ENCODE measurements at regions not wholly inside any gene's neighbourhood (a gene's known extent, or its start where the extent isn't known, plus 50 kb on each side); places are given as distances from the start of the nearest gene placed in this dataset.

DNA sequence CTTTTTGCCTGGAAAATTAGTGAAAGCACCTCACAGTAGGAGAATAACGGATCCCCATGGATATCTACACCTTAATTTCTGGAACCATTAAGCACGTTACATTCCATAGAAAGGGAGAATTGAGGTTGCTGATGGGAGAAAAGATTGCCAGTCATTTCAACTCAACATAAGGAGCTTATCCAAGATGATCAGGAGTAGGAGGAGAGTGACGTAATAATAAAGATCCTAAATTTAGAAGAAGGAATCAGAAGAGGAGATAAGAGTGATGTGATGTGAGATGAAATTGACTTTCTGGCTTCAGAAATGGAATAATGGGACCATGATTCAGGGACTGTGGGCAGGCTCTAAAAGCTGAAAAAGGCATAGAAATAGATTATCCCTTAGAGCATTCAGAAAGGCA is 1017.8 kb upstream of the CHAC2 start:
- in situ Hi-C loops (cut with MboI; ENCODE audit: low pct_ligation_motif_present in 1 of 4, low pct_unique_long_range_greater_than_20kb in 1 of 4, low sequenced_read_pairs in 3 of 4) (no loop called here), intact Hi-C loops (cut with DNase I; ENCODE audit: low total_unique reads) (no loop called here)
- no peak for TF ChIP-seq POLR2A (IDR thresholded peaks at IDR 0.05)
- TF ChIP-seq POLR2AphosphoS5 (IDR thresholded peaks at IDR 0.05) = no peak
- TF ChIP-seq EP300 (IDR thresholded peaks at IDR 0.05; ENCODE audit: low read depth) = no peak
- TF ChIP-seq, protein P1, sequence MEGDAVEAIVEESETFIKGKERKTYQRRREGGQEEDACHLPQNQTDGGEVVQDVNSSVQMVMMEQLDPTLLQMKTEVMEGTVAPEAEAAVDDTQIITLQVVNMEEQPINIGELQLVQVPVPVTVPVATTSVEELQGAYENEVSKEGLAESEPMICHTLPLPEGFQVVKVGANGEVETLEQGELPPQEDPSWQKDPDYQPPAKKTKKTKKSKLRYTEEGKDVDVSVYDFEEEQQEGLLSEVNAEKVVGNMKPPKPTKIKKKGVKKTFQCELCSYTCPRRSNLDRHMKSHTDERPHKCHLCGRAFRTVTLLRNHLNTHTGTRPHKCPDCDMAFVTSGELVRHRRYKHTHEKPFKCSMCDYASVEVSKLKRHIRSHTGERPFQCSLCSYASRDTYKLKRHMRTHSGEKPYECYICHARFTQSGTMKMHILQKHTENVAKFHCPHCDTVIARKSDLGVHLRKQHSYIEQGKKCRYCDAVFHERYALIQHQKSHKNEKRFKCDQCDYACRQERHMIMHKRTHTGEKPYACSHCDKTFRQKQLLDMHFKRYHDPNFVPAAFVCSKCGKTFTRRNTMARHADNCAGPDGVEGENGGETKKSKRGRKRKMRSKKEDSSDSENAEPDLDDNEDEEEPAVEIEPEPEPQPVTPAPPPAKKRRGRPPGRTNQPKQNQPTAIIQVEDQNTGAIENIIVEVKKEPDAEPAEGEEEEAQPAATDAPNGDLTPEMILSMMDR (IDR thresholded peaks at IDR 0.05) = no peak
- no peak for DNase-seq
- WGBS, 2 donors (ENCODE audit: low coverage in 1 of 2) = 74 to 95% methylated on average over 3 of the region's 3 CpGs
- no peak overlapping the region for H3K4me3 ChIP-seq
- no peaks in the 10 kb centered on the region for H3K36me3 ChIP-seq
- no peaks in the 10 kb centered on the region for H3K27me3 ChIP-seq
- H3K4me1 ChIP-seq = no peaks in the 10 kb centered on the region
- H3K27ac ChIP-seq = no peak overlapping the region
- no peaks in the 10 kb centered on the region for H3K9me3 ChIP-seq

DNA sequence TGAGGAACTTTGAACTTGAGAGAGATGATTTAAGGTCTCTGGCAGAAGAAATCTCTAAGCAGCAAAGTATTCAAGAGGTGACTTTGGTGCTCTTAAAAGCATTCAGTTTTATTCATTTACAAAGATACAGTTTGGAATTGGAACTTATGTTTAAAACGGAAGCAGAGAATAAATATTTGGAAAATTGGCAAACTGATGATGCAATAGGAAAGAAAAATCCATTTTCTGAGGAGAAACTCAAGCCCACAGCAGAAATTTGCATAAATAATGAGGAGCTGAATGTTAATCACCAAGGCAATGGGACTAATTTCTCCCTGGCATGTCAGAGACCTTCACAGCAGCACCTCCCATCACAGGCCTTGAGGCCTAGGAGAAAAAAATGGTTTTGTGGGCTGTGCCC is 1022.5 kb upstream of the CHAC2 start:
- intact Hi-C loops (cut with DNase I; ENCODE audit: low total_unique reads) = no loop called here
- TF ChIP-seq POLR2A (IDR thresholded peaks at IDR 0.05) (no peak), EP300 (IDR thresholded peaks at IDR 0.05; ENCODE audit: low read depth) (no peak), POLR2AphosphoS5 (IDR thresholded peaks at IDR 0.05) (no peak)
- TF ChIP-seq, protein P1 (IDR thresholded peaks at IDR 0.05) = no peak
- no peaks in the 10 kb centered on the region for H3K9me3 ChIP-seq
- H3K36me3 ChIP-seq = no peaks in the 10 kb centered on the region
- no peak overlapping the region for H3K27ac ChIP-seq
- no peaks in the 10 kb centered on the region for H3K4me1 ChIP-seq
- H3K27me3 ChIP-seq = no peaks in the 10 kb centered on the region
- H3K4me3 ChIP-seq = no peak overlapping the region
- WGBS, 2 donors (ENCODE audit: low coverage in 1 of 2) = 50 to 80% methylated on average over 1 of the region's 1 CpG
- no peak for DNase-seq
- in situ Hi-C loops (cut with MboI; ENCODE audit: low pct_ligation_motif_present in 1 of 4, low pct_unique_long_range_greater_than_20kb in 1 of 4, low sequenced_read_pairs in 3 of 4) = no loop called here

DNA sequence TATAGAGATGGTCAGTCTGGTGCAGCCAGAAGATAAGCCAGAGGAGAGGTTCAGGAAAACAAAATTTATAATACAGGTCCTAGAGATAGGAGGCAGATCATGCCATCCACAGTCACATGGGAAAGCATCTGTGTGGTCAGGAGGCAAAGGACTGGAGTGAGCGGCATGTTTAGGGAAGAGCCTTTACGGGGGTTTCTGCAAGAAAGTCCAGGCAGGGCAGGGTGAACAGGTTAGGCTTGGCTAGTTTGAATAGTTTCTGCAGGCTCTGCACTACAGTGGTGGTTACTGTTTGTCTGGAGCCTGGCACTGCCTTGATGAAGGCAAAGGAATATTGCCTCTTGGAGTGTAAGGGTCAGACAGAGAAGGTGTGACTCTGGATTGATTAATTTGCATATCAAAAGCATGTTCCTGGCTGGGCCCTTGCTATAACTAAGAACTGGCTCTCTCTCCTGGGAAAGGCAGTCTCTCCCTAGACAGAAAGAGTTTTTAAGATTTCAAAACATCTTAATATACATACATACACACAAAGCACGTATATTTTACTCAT is 1034.7 kb upstream of the CHAC2 start:
- no peak for DNase-seq
- intact Hi-C loops (cut with DNase I; ENCODE audit: low total_unique reads) = no loop called here
- in situ Hi-C loops (cut with MboI; ENCODE audit: low pct_ligation_motif_present in 1 of 4, low pct_unique_long_range_greater_than_20kb in 1 of 4, low sequenced_read_pairs in 3 of 4) = no loop called here

DNA sequence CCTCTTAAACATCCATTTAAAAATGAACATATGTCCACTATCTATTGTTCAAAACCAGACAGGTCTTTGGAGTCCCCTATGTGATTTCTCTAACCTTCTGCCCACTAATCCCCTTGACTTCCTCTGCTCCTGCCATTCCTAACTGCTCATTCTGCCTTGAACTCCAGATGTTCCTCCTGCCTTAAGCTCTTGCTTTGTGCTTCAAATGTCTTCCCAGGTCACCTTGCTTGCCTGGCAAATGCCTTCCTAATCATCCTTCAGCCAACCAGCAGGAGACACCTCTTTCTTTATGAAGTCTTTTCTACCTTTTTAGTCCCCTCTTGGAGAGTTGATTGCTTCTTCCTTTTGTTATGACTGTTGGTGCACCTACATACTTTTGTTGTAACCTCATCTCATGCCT is 1043.0 kb upstream of the CHAC2 start:
- Histone ChIP-seq H3K27ac (no peak overlapping the region), H3K9me3 (peaks cover 0 to 3% of the 10 kb centered on the region in 2 donors), H3K27me3 (no peaks in the 10 kb centered on the region), H3K4me1 (no peaks in the 10 kb centered on the region), H3K4me3 (no peak overlapping the region), H3K36me3 (no peaks in the 10 kb centered on the region)
- in situ Hi-C loops (cut with MboI; ENCODE audit: low pct_ligation_motif_present in 1 of 4, low pct_unique_long_range_greater_than_20kb in 1 of 4, low sequenced_read_pairs in 3 of 4) = no loop called here
- DNase-seq = no peak
- TF ChIP-seq EP300 (IDR thresholded peaks at IDR 0.05; ENCODE audit: low read depth) = no peak
- no peak for TF ChIP-seq POLR2A (IDR thresholded peaks at IDR 0.05)
- no peak for TF ChIP-seq POLR2AphosphoS5 (IDR thresholded peaks at IDR 0.05)
- TF ChIP-seq, protein P1 (IDR thresholded peaks at IDR 0.05) = no peak
- intact Hi-C loops (cut with DNase I; ENCODE audit: low total_unique reads) = no loop called here

More for the DNA sequence above, 1034.7 kb upstream of the CHAC2 start:
- TF ChIP-seq EP300 (IDR thresholded peaks at IDR 0.05; ENCODE audit: low read depth) (no peak), POLR2AphosphoS5 (IDR thresholded peaks at IDR 0.05) (no peak), POLR2A (IDR thresholded peaks at IDR 0.05) (no peak)
- TF ChIP-seq, protein P1 (IDR thresholded peaks at IDR 0.05) = no peak
- 59 to 69% methylated on average over 2 to 3 of the region's 3 CpGs for WGBS, 2 donors (ENCODE audit: low coverage in 1 of 2)
- H3K4me3 ChIP-seq = no peak overlapping the region
- peaks cover 0 to 3% of the 10 kb centered on the region in 2 donors for H3K9me3 ChIP-seq
- H3K27me3 ChIP-seq = no peaks in the 10 kb centered on the region
- no peak overlapping the region for H3K27ac ChIP-seq
- no peaks in the 10 kb centered on the region for H3K36me3 ChIP-seq
- no peaks in the 10 kb centered on the region for H3K4me1 ChIP-seq

Measured in transverse colon (tissue), 4 donors.